ENCODE measurements at regions not wholly inside any gene's neighbourhood (a gene's known extent, or its start where the extent isn't known, plus 50 kb on each side); places are given as distances from the start of the nearest gene placed in this dataset.

DNA sequence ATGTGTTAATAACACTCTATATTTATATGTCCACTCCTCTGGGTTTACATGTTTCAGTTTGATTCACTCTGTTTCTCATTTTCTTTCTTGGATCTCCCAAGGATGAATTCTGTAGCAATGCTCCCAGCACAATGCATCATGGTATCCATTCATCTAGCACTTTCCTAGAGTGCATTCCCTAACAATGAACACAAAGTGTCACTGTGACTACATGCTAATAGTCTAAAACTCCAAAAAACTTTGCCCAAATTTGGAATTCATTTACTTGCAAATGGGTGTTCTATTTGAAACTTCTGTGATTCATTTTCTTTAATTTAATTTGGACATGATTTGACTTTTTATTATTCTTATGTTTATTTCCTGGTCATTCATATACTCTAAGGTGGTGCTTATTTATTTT is 286.3 kb downstream of the POU4F1 start:
- Mint-ChIP-seq H3K27ac (no peak overlapping the region), H3K36me3 (ENCODE audit: low read depth) (no peaks in the 10 kb centered on the region), H3K4me3 (no peak overlapping the region), H3K27me3 (ENCODE audit: low read depth) (peaks cover 3% of the 10 kb centered on the region), H3K9me3 (no peaks in the 10 kb centered on the region), H3K4me1 (ENCODE audit: low read depth) (no peaks in the 10 kb centered on the region)
- DNase-seq, result no peak
- intact Hi-C loops (cut with micrococcal nuclease), result loop anchor here (5.0 kb wide), 1 partner anchor 660 kb away; no protein-coding TSS in a partner anchor
- CTCF ChIA-PET, result no interaction called here

DNA sequence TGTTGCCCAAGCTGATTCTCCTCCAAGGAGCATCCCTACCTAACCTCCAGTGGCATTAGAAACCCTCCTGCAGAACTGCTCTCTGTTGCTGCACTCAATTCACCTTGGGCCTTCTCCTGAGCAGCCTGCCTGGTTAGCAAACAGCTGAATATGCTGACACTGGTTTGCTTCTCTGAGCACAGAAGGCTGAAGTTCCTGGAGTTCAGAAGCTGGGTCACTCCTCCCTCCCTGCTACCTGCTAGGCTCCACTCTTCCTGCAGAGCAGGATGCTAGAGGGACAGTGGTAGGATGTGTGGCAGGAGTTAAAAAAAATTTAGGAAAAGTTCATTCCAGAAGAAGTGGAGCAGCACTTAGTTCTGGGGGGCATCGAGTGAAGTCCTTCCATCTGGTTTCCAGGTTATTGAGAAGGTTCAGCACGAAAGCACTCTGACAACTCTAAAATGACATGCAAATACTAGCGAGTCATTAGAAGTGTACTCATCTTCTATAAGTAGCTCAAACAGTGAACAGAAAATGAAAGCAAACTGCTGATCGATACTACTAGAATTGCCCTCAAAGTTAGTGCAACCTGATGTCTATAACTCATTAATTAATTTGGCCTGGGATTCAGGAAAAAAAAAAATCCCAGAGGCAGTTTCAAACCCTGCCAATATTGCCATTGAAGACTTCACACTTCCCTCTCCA is 293.7 kb downstream of the POU4F1 start:
- intact Hi-C loops (cut with micrococcal nuclease), result no loop called here

DNA sequence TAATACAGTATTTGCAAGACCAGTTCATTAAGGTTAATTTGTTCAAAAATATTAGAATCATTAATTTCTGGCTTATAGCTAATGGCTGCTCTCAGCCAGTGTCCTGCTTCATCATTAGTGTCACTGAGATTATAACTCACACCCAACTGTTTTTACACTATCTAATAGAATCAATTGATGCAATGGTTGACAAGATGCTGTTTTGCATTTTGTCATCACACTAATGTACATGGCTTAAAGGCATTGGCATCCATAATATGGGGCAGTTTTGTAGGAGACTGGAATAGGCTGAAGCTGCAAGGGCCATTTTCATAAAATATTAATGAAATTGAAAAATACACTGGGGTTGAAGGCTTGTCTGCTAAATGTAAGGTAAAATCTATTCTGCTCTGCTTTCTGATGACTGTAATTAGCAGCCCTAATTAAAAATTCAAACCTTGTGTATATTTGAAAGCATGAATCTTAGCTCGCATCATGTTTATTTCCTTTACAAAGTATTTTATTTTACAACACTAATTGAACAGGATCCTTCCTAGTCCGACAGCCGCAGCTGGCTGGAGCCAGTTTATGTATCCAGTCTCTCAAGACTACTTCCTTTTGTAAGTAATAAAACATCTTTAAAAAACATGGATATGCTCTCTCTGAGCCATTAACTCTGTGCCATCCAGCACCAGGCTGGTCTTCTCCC is 296.7 kb downstream of the POU4F1 start:
- intact Hi-C loops (cut with micrococcal nuclease), result no loop called here
- CTCF ChIA-PET, result interaction anchor here (0.6 kb wide), 1 partner anchor 705 kb away, joined by 4 read pairs; no protein-coding TSS in a partner anchor
- no peaks in the 10 kb centered on the region for H3K36me3 Mint-ChIP-seq (ENCODE audit: low read depth)
- no peaks in the 10 kb centered on the region for H3K4me1 Mint-ChIP-seq (ENCODE audit: low read depth)
- no peak for DNase-seq
- H3K27me3 Mint-ChIP-seq (ENCODE audit: low read depth), result peaks cover 3% of the 10 kb centered on the region
- no peaks in the 10 kb centered on the region for H3K9me3 Mint-ChIP-seq
- no peak overlapping the region for H3K4me3 Mint-ChIP-seq
- H3K27ac Mint-ChIP-seq, result no peak overlapping the region

More for the DNA sequence above, 293.7 kb downstream of the POU4F1 start:
- Mint-ChIP-seq H3K27ac (no peak overlapping the region), H3K4me3 (no peak overlapping the region), H3K27me3 (ENCODE audit: low read depth) (peaks cover 3% of the 10 kb centered on the region), H3K9me3 (no peaks in the 10 kb centered on the region), H3K4me1 (ENCODE audit: low read depth) (no peaks in the 10 kb centered on the region), H3K36me3 (ENCODE audit: low read depth) (no peaks in the 10 kb centered on the region)
- DNase-seq, result no peak
- CTCF ChIA-PET, result interaction anchor here (0.6 to 0.7 kb wide), 2 partner anchors 474 to 669 kb away, joined by 3 to 4 read pairs; no protein-coding TSS in a partner anchor

DNA sequence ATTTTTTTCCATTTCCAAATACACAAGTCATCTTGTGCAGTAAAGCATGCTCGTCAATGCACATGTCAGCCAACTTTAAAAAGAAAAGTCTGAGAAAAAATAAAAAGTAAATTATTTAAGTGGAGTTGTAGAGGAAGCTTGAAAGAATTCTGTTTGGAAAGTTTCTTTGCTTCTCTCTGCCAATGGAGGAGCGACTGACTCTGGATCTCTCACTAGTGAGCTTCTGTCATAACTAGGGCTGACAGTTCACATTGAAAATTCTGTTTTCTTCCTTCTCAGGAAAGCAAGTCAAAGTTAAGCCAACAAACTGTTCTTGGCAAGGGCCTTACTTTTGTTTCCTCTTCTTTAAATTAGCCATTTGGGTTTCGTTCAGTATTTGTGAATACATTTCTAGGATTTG is 298.2 kb downstream of the POU4F1 start:
- Mint-ChIP-seq H3K36me3 (ENCODE audit: low read depth) (no peaks in the 10 kb centered on the region), H3K4me3 (no peak overlapping the region), H3K27me3 (ENCODE audit: low read depth) (peaks cover 3% of the 10 kb centered on the region), H3K27ac (no peak overlapping the region), H3K9me3 (no peaks in the 10 kb centered on the region), H3K4me1 (ENCODE audit: low read depth) (no peaks in the 10 kb centered on the region)
- no peak for DNase-seq
- CTCF ChIA-PET, result no interaction called here
- intact Hi-C loops (cut with micrococcal nuclease), result no loop called here

DNA sequence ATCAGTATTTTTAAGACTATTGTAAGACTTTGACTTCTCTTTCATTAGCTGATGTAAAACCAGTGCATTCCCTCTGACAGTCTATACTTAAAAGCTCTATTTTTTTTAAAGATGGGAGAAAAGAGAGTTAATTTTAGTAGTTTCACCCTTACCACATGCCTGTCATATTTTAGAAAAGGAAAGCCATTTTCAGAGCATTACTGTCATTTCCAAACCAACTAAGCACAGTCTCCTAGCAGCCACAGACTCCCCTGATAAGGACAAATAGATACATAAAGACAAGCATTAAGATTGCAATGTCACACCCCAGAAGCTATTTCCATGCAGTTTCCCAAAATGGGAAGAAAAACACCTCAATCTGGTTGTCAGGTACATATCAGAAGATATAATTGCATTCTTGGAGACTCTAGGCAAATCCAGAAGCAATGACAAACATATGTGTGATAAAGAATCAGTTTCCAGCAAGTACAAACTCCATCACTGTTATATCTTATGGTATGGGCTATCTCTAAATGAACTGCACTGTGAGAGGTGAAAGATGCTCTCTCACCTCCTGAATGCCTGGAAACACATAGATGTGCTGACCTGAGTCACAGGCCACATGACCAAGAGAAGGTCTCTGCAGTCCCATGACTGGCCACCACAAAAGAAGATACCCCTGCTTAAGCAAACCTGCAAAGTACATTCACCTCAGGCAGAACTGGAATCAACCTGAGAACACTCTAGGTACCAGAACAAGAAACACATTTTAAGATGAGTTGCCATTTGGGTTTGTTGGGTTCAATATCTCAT is 303.3 kb downstream of the POU4F1 start:
- Mint-ChIP-seq H3K27me3 (ENCODE audit: low read depth) (no peaks in the 10 kb centered on the region), H3K27ac (no peak overlapping the region), H3K9me3 (no peaks in the 10 kb centered on the region), H3K4me1 (ENCODE audit: low read depth) (no peaks in the 10 kb centered on the region), H3K4me3 (no peak overlapping the region), H3K36me3 (ENCODE audit: low read depth) (no peaks in the 10 kb centered on the region)
- intact Hi-C loops (cut with micrococcal nuclease), result no loop called here
- CTCF ChIA-PET, result no interaction called here
- DNase-seq, result no peak

DNA sequence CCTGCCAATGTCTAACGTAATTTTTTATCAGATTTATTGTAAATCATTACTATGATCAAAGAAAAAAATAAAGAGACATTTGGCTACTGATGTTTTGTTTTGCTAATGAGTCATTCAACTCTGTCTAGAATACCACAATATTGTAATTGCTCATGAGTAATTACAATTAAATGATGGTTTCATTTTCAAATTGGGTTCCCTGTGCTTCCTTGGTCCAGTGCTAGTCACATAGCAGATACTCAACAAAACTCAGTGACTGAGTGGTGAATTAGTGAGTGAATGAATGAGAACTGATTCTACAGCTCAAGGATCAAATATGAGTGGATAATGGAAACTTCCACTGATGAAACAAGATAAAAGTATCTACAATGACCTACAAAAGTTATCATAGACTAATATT is 304.7 kb downstream of the POU4F1 start:
- no peak overlapping the region for H3K27ac Mint-ChIP-seq
- CTCF ChIA-PET, result no interaction called here

DNA sequence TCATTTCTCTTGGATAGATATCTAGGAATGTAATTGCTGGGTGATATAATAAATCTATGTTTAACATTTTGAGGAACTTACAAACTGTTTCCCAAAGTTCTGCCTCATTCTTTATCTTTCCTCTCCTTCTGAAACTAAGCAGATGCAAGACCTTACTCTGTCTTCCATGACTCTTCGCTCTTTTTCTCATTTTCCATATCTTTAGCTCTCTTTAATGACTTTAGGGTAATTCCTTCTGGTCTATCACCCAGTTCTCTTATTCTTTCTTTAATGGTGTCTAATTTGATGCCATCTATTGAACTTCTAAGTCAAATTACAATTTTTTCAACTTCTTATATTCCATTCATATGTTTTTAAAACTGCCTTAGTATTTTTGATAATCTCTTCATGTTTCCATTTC is 316.6 kb downstream of the POU4F1 start:
- H3K4me3 Mint-ChIP-seq, result no peak overlapping the region
- DNase-seq, result no peak
- H3K27ac Mint-ChIP-seq, result no peak overlapping the region
- no peaks in the 10 kb centered on the region for H3K4me1 Mint-ChIP-seq (ENCODE audit: low read depth)
- peaks cover 15% of the 10 kb centered on the region for H3K9me3 Mint-ChIP-seq
- CTCF ChIA-PET, result no interaction called here
- no peaks in the 10 kb centered on the region for H3K36me3 Mint-ChIP-seq (ENCODE audit: low read depth)
- intact Hi-C loops (cut with micrococcal nuclease), result no loop called here
- H3K27me3 Mint-ChIP-seq (ENCODE audit: low read depth), result no peaks in the 10 kb centered on the region

More for the DNA sequence above, 304.7 kb downstream of the POU4F1 start:
- H3K9me3 Mint-ChIP-seq, result no peaks in the 10 kb centered on the region
- no peaks in the 10 kb centered on the region for H3K36me3 Mint-ChIP-seq (ENCODE audit: low read depth)
- H3K4me3 Mint-ChIP-seq, result no peak overlapping the region
- no peaks in the 10 kb centered on the region for H3K4me1 Mint-ChIP-seq (ENCODE audit: low read depth)
- DNase-seq, result no peak
- no peaks in the 10 kb centered on the region for H3K27me3 Mint-ChIP-seq (ENCODE audit: low read depth)
- intact Hi-C loops (cut with micrococcal nuclease), result no loop called here

DNA sequence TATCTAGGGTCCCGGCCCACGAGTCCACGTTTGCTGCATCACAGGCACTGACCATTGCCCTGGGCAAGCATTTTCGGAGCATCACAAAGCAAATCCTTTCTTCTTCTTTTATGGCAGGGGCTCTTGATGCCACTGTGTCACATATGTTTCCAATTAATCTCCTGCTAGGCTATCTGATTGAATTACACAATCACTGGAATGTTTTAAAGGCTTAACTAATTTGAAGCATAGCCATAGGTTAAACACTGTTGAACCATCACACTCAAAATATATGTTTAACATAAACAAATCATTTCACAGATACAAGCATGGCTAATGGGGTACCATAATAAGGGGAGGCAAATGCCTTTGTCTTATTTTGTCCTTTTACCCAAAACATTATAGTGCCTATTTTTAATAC is 338.3 kb downstream of the POU4F1 start:
- Mint-ChIP-seq H3K27ac (no peak overlapping the region), H3K36me3 (ENCODE audit: low read depth) (no peaks in the 10 kb centered on the region), H3K4me3 (no peak overlapping the region), H3K27me3 (ENCODE audit: low read depth) (peaks cover 4% of the 10 kb centered on the region), H3K9me3 (peaks cover 7% of the 10 kb centered on the region), H3K4me1 (ENCODE audit: low read depth) (no peaks in the 10 kb centered on the region)
- intact Hi-C loops (cut with micrococcal nuclease), result no loop called here
- CTCF ChIA-PET, result no interaction called here
- no peak for DNase-seq

DNA sequence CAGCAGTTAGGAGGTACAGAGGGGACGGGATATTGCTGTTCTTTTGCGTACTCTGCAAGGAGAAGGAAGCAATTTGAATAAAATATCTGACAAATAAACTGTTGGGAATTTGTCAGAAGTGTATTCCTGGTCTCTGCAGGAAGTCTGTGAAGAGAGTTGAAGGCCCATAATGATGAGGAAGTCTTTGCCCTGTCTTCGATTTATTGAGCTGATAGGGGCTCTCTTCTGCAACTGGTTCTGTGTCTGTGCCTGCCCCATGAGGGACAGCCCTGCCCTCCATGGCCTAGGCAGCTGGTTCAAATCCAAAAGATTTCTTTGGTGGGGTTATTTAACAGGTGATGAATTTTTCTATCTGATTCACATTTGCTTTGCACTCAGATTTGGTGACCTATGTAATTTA is 339.7 kb upstream of the EDNRB start:
- intact Hi-C loops (cut with micrococcal nuclease), result no loop called here
- Mint-ChIP-seq H3K27me3 (ENCODE audit: low read depth) (peaks cover 4% of the 10 kb centered on the region), H3K27ac (no peak overlapping the region), H3K4me1 (ENCODE audit: low read depth) (no peaks in the 10 kb centered on the region), H3K4me3 (no peak overlapping the region), H3K36me3 (ENCODE audit: low read depth) (no peaks in the 10 kb centered on the region), H3K9me3 (peaks cover 7% of the 10 kb centered on the region)
- no peak for DNase-seq
- CTCF ChIA-PET, result no interaction called here

DNA sequence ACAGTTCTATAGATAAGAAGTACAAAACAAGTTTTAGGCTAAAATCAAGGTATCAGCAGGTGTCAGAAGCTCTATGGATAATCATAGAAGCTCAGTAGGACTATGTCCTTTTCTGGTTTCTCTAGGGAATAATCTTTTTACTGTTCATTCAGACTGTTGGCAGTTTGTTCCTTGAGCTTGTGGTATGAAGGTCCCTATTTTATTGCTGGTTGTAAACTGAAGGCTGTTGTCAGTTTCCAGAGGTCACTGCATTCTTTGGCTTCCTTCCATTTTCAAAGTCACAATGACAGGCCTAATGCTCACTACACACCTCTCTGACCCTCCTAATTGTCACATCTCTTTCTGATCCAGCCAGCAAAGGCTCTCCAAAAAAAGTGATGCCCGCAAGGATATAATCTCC is 337.9 kb upstream of the EDNRB start:
- H3K9me3 Mint-ChIP-seq, result peaks cover 7% of the 10 kb centered on the region
- DNase-seq, result no peak
- no peak overlapping the region for H3K27ac Mint-ChIP-seq
- intact Hi-C loops (cut with micrococcal nuclease), result no loop called here
- no peaks in the 10 kb centered on the region for H3K4me1 Mint-ChIP-seq (ENCODE audit: low read depth)
- CTCF ChIA-PET, result no interaction called here
- peaks cover 4% of the 10 kb centered on the region for H3K27me3 Mint-ChIP-seq (ENCODE audit: low read depth)
- no peak overlapping the region for H3K4me3 Mint-ChIP-seq
- H3K36me3 Mint-ChIP-seq (ENCODE audit: low read depth), result no peaks in the 10 kb centered on the region

DNA sequence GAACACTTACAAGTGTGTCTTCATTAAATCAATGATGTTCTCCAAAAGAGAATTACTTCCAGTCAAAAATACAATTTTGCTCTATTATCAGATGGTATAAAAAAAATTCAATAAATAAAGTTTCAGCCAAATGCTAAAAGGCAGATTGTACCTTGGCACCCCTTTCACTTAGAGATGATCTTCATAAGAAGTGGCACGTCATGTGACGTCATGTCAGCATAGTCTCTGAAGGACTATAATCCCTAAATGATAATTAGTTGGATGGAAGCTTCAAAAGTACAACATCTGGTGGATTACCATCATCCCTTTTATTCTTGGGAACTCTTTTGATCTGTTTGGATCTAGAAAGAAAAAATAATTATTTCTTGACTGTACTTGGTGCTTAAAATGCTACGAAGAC is 335.5 kb upstream of the EDNRB start:
- no peak for DNase-seq
- CTCF ChIA-PET, result interaction anchor here (0.6 kb wide), 1 partner anchor 31 kb away, joined by 3 read pairs; no protein-coding TSS in a partner anchor
- no peaks in the 10 kb centered on the region for H3K4me1 Mint-ChIP-seq (ENCODE audit: low read depth)
- no peaks in the 10 kb centered on the region for H3K36me3 Mint-ChIP-seq (ENCODE audit: low read depth)
- no peak overlapping the region for H3K4me3 Mint-ChIP-seq
- intact Hi-C loops (cut with micrococcal nuclease), result no loop called here
- no peak overlapping the region for H3K27ac Mint-ChIP-seq
- no peaks in the 10 kb centered on the region for H3K27me3 Mint-ChIP-seq (ENCODE audit: low read depth)
- no peaks in the 10 kb centered on the region for H3K9me3 Mint-ChIP-seq

DNA sequence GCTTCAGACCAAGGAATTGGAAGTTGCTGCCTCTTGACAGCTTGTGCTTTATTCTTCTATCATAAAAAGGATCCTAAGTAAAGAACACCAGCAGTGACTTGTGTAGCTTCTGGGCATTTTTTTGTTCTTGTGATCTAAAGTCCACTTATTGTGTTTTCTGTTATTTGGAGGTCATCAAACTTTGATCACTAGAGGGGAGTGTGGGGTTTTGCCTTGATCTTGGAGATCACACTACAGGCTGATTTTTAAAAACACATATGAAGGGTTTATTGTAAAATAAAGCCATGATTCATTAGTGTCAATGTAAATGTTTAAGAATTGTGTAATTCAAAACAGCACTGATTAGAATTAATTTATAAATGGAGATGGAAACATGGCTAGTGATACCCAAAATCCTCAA is 328.7 kb upstream of the EDNRB start:
- no peak for DNase-seq
- intact Hi-C loops (cut with micrococcal nuclease), result no loop called here
- no peak overlapping the region for H3K4me3 Mint-ChIP-seq
- H3K4me1 Mint-ChIP-seq (ENCODE audit: low read depth), result no peaks in the 10 kb centered on the region
- H3K27me3 Mint-ChIP-seq (ENCODE audit: low read depth), result no peaks in the 10 kb centered on the region
- no peaks in the 10 kb centered on the region for H3K36me3 Mint-ChIP-seq (ENCODE audit: low read depth)
- no peak overlapping the region for H3K27ac Mint-ChIP-seq
- no peaks in the 10 kb centered on the region for H3K9me3 Mint-ChIP-seq
- CTCF ChIA-PET, result no interaction called here

Data from activated naive CD4-positive, alpha-beta T cell treated with anti-CD3 and anti-CD28 coated beads for 36 hours (primary cell).